OCI-LY7 (cell line): ENCODE measurements at regions not wholly inside any gene's neighbourhood (a gene's known extent, or its start where the extent isn't known, plus 50 kb on each side); places are given as distances from the start of the nearest gene placed in this dataset.

Experiments
- BruUV-seq: library from RNA; stranded (reverse); fragments of 400-500 nt; replicated peaks from 2 replicates; lab custom pipeline; 2021; lab: Mats Ljungman, UMichigan
- CTCF ChIA-PET: fragments of 300-600 bp; sonication (Branson Sonifier 250); formaldehyde crosslinking; loops from one replicate; lab custom pipeline; 2022; ENCODE audit warnings: antibody characterized with exemption; ENCODE audit not compliant: unreplicated experiment; lab: Charles Lee
- POLR2A ChIA-PET: fragments of 300-600 bp; sonication (Branson Sonifier 250); formaldehyde crosslinking; loops from one replicate; lab custom pipeline; 2022; ENCODE audit warnings: antibody characterized with exemption; lab: Charles Lee
- DNase-seq: peaks from one replicate; pipeline ENCODE4 v3.0.0-alpha.2; 2015; ENCODE audit warnings: low spot score
- H2AFZ ChIP-seq: fragments of 200-600 bp; sonication (generic), shearing (Covaris generic); 2 replicates; pipeline ENCODE4 v1.6.1; 2014; ENCODE audit warnings: mild to moderate bottlenecking, antibody characterized with exemption, low read length, moderate library complexity
- H3K27ac ChIP-seq: fragments of 200-600 bp; sonication (generic); 2 replicates; pipeline ENCODE4 v1.5.1; 2014; ENCODE audit warnings: mixed run types, low read depth, mild to moderate bottlenecking, moderate library complexity, low read length, inconsistent platforms; ENCODE audit not compliant: poor library complexity, severe bottlenecking
- H3K36me3 ChIP-seq: fragments of 200-600 bp; sonication (generic); 2 replicates; pipeline ENCODE4 v1.6.1; 2014; ENCODE audit warnings: mild to moderate bottlenecking, antibody characterized with exemption, low read length, moderate library complexity, mixed read lengths; ENCODE audit not compliant: insufficient read depth
- H3K4me1 ChIP-seq: fragments of 200-600 bp; sonication (generic); 2 replicates; pipeline ENCODE4 v1.5.1; 2014; ENCODE audit warnings: mild to moderate bottlenecking, low read length; ENCODE audit not compliant: insufficient read depth, poor library complexity, severe bottlenecking
- H3K4me2 ChIP-seq: fragments of 200-600 bp; sonication (generic); 2 replicates; pipeline ENCODE4 v1.6.1; 2014; ENCODE audit warnings: mild to moderate bottlenecking, low read length
- H3K4me3 ChIP-seq: fragments of 200-600 bp; sonication (generic); 2 replicates; pipeline ENCODE4 v1.5.1; 2014; ENCODE audit warnings: mild to moderate bottlenecking, low read depth, low read length; ENCODE audit not compliant: poor library complexity, severe bottlenecking
- H3K79me2 ChIP-seq: fragments of 200-600 bp; sonication (generic); 2 replicates; pipeline ENCODE4 v1.6.1; 2016; ENCODE audit warnings: low read depth, mild to moderate bottlenecking, low read length, moderate library complexity, mixed read lengths; ENCODE audit not compliant: insufficient read depth
- H3K9me2 ChIP-seq: fragments of 200-600 bp; sonication (generic); 2 replicates; pipeline ENCODE4 v1.6.1; 2016; ENCODE audit warnings: mild to moderate bottlenecking, low read length, mixed read lengths; ENCODE audit not compliant: insufficient read depth
- H3K9me3 ChIP-seq: fragments of 200-600 bp; sonication (generic); 2 replicates; pipeline ENCODE4 v1.6.1; 2014; ENCODE audit warnings: mild to moderate bottlenecking, mixed run types, low read length, mixed read lengths
- H4K20me1 ChIP-seq: fragments of 200-600 bp; sonication (generic); 2 replicates; pipeline ENCODE4 v1.6.1; 2014; ENCODE audit warnings: mild to moderate bottlenecking, antibody characterized with exemption, low read length, moderate library complexity, mixed read lengths; ENCODE audit not compliant: insufficient read depth
- EZH2phosphoT487 ChIP-seq: fragments of 200-600 bp; sonication (generic); IDR thresholded peaks from 2 replicates; pipeline ENCODE4 v1.6.1; 2018; ENCODE audit warnings: low read depth, borderline replicate concordance, mild to moderate bottlenecking, mixed run types, antibody characterized with exemption, low read length, moderate library complexity, mixed read lengths
- intact Hi-C: fragments of 100-400 bp; cut with micrococcal nuclease; formaldehyde crosslinking; loops from one replicate; pipeline ENCODE4 v1.10.0; 2022; ENCODE audit not compliant: unreplicated experiment
- TF ChIP-seq, protein P1 (sequence below): fragments of 200-600 bp; sonication (generic); conservative IDR thresholded peaks from 2 replicates; pipeline ENCODE4 v1.5.1; 2014; ENCODE audit warnings: mild to moderate bottlenecking, antibody characterized with exemption, low read length, moderate library complexity, mixed read lengths

DNA sequence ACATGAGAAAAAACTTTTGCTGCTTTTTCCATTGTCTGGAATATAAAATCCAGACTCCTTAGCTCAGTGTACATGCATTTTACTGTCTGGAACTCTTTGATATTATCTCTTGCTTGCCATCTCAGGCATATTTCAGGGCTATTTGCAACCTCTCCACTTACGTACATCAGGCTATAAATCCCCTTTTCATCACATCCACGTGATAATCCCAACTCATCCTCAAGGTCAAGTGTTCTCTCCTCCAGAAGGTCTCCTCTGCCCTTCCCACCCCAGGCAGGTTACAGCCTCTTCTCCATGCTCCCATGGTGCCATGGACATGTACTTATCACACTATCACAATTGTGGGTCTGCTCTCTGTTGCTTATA, 202.5 kb upstream of the RBMS1 start:
- H3K4me3 ChIP-seq: no peak overlapping the region
- no peaks in the 10 kb centered on the region for H3K4me1 ChIP-seq
- no peaks in the 10 kb centered on the region for H4K20me1 ChIP-seq
- H3K27ac ChIP-seq: no peak overlapping the region
- BruUV-seq: no TSS peak
- ChIA-PET POLR2A (interaction anchor here (0.7 to 2.0 kb wide), 4 partner anchors 12 to 29 kb away, joined by 3 to 6 read pairs (median 4); no protein-coding TSS in a partner anchor), CTCF (interaction anchor here (0.6 kb wide), 1 partner anchor 359 kb away, joined by 4 read pairs; no protein-coding TSS in a partner anchor)
- TF ChIP-seq EZH2phosphoT487: no peak
- TF ChIP-seq, protein P1, sequence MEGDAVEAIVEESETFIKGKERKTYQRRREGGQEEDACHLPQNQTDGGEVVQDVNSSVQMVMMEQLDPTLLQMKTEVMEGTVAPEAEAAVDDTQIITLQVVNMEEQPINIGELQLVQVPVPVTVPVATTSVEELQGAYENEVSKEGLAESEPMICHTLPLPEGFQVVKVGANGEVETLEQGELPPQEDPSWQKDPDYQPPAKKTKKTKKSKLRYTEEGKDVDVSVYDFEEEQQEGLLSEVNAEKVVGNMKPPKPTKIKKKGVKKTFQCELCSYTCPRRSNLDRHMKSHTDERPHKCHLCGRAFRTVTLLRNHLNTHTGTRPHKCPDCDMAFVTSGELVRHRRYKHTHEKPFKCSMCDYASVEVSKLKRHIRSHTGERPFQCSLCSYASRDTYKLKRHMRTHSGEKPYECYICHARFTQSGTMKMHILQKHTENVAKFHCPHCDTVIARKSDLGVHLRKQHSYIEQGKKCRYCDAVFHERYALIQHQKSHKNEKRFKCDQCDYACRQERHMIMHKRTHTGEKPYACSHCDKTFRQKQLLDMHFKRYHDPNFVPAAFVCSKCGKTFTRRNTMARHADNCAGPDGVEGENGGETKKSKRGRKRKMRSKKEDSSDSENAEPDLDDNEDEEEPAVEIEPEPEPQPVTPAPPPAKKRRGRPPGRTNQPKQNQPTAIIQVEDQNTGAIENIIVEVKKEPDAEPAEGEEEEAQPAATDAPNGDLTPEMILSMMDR: no peak
- DNase-seq: no peak
- no peak overlapping the region for H2AFZ ChIP-seq
- no peak overlapping the region for H3K4me2 ChIP-seq
- no peaks in the 10 kb centered on the region for H3K9me3 ChIP-seq
- intact Hi-C loops: no loop called here
- no peaks in the 10 kb centered on the region for H3K9me2 ChIP-seq
- H3K79me2 ChIP-seq: no peaks in the 10 kb centered on the region
- H3K36me3 ChIP-seq: no peaks in the 10 kb centered on the region

DNA sequence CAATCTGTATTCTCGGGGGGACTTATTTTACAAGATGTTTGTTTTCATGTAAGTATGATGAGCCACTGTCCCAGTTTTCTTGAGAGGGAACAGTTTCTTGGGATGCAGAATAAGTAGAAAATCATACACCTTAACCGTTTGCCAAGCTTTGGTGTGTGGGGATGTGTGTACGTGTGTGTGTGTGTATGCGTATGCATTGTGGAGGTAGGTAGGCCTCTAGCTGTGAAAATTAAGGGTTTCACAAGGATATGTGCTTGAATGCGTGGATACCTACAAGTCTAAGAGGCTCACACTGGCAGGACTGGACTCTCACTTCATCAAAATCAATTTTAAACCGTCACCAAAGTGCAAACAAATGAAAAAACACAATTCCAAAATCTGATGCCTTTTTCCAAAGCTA, 204.2 kb upstream of the RBMS1 start:
- peaks cover 8% of the 10 kb centered on the region for H3K4me1 ChIP-seq
- H3K9me2 ChIP-seq: no peaks in the 10 kb centered on the region
- intact Hi-C loops: no loop called here
- ChIA-PET CTCF (no interaction called here), POLR2A (interaction anchor here (1.0 to 2.3 kb wide), 2 partner anchors 8 to 10 kb away, joined by 6 to 12 read pairs; no protein-coding TSS in a partner anchor)
- H3K4me3 ChIP-seq: no peak overlapping the region
- TF ChIP-seq, protein P1: no peak
- DNase-seq: no peak
- H3K4me2 ChIP-seq: no peak overlapping the region
- H3K79me2 ChIP-seq: no peaks in the 10 kb centered on the region
- H3K27ac ChIP-seq: no peak overlapping the region
- no peaks in the 10 kb centered on the region for H4K20me1 ChIP-seq
- BruUV-seq: no TSS peak
- no peaks in the 10 kb centered on the region for H3K36me3 ChIP-seq
- no peaks in the 10 kb centered on the region for H3K9me3 ChIP-seq
- H2AFZ ChIP-seq: no peak overlapping the region

DNA sequence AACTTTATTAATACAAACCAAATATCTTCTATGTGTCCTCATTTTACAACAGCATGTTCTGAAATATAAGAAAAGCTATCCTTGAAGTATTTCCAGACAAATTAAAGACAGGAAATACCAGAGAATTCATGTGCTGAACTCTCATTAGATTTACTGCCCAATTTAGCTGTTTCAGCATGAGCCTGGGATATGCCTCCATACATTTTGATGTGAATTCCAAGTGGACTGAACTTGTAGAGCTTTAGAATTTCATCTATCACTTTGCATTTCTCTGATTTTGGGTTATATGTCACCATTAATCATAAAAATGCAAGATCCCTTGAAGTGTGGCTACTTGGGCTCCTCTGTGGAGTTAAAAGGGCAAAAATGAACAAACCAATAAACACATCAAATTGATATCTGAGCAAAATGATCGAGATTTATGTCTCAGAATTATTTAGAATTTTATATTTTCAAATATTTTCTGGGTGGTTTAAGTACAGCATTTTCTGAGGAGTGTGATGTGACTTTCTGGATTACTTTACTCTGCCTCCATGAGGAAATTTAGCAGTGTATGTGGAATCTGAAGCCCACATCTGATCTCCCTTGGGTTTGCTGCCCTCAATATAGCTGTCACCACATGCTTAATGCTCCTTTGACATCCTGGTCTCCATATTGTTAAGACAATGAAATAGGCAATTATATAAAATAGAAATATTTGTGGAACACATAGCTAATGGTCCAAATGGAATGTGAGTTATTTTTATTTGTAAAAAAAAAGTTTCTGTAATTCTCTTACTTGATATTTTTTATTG, 206.6 kb upstream of the RBMS1 start:
- H3K4me3 ChIP-seq: no peak overlapping the region
- TF ChIP-seq EZH2phosphoT487: no peak
- TF ChIP-seq, protein P1: no peak
- ChIA-PET POLR2A (interaction anchor here (1.0 to 2.1 kb wide), 4 partner anchors 9 to 25 kb away, joined by 4 to 9 read pairs (median 6); no protein-coding TSS in a partner anchor), CTCF (interaction anchor here (1.0 kb wide), 1 partner anchor 11 kb away, joined by 3 read pairs; no protein-coding TSS in a partner anchor)
- H3K9me2 ChIP-seq: no peaks in the 10 kb centered on the region
- intact Hi-C loops: loop anchor here (5.0 to 10.0 kb wide), 6 partner anchors 273 to 555 kb away; partner anchors contain the start of gene TANK
- no peaks in the 10 kb centered on the region for H3K9me3 ChIP-seq
- peaks cover 32% of the 10 kb centered on the region for H3K4me1 ChIP-seq
- H3K27ac ChIP-seq: no peak overlapping the region
- H4K20me1 ChIP-seq: no peaks in the 10 kb centered on the region
- H2AFZ ChIP-seq: no peak overlapping the region
- no peaks in the 10 kb centered on the region for H3K36me3 ChIP-seq
- no peak for DNase-seq
- H3K79me2 ChIP-seq: no peaks in the 10 kb centered on the region
- H3K4me2 ChIP-seq: no peak overlapping the region
- no TSS peak for BruUV-seq
